ENCODE measurements at regions not wholly inside any gene's neighbourhood (a gene's known extent, or its start where the extent isn't known, plus 50 kb on each side); places are given as distances from the start of the nearest gene placed in this dataset.

DNA sequence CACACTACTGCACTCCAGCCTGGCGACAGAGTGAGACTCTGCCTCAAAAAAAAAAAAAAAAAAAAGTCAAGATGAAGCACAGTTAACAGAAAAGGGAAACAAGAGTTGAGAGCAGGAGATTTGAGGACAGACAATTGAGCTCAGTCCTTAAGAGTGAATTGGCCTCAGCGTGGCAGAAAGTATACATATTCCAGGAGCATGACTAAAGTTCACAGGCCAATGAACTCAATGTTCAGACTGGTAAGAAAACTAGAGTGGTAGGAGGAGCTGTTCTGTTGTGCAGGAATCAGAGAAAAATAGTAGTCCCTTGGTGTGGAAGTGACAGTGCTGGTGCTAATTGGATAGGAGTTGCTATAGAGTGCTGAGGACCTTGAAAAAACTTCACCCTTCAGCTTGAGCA lies 60.0 kb downstream of the NRN1 start:
- H3K4me1 Mint-ChIP-seq, result no peaks in the 10 kb centered on the region
- no peak overlapping the region for H3K4me3 Mint-ChIP-seq
- H3K27me3 Mint-ChIP-seq (ENCODE audit: low read depth), result peaks cover 2% of the 10 kb centered on the region
- TF ChIP-seq, protein P1, sequence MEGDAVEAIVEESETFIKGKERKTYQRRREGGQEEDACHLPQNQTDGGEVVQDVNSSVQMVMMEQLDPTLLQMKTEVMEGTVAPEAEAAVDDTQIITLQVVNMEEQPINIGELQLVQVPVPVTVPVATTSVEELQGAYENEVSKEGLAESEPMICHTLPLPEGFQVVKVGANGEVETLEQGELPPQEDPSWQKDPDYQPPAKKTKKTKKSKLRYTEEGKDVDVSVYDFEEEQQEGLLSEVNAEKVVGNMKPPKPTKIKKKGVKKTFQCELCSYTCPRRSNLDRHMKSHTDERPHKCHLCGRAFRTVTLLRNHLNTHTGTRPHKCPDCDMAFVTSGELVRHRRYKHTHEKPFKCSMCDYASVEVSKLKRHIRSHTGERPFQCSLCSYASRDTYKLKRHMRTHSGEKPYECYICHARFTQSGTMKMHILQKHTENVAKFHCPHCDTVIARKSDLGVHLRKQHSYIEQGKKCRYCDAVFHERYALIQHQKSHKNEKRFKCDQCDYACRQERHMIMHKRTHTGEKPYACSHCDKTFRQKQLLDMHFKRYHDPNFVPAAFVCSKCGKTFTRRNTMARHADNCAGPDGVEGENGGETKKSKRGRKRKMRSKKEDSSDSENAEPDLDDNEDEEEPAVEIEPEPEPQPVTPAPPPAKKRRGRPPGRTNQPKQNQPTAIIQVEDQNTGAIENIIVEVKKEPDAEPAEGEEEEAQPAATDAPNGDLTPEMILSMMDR (conservative IDR thresholded peaks at IDR 0.05), result no peak
- no peak for DNase-seq (ENCODE audit: low read depth, low spot score)
- no peak overlapping the region for H3K27ac Mint-ChIP-seq (ENCODE audit: unreplicated experiment)
- H3K9me3 Mint-ChIP-seq, result peaks cover 14% of the 10 kb centered on the region
- H3K36me3 Mint-ChIP-seq (ENCODE audit: low read depth), result peaks cover 9% of the 10 kb centered on the region

DNA sequence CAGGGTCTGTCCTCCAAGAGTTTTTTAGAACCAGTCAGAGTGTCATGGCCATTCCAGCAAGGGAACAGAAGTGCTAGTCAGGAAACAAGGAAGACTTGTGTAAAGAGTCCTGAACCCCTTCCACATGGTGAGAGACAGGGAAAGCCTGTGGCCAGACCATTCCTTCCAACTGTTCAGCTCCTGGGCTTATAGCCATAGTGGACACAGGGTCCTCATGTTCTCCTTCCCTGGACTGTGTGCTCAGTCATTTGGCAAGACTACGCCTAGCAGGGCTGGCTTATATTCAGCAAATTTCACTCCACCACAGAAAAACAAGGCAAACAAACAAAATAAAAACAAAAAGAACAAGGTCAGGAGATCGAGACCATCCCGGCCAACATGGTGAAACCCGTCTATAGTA lies 60.5 kb downstream of the NRN1 start:
- Mint-ChIP-seq H3K36me3 (ENCODE audit: low read depth) (peaks cover 9% of the 10 kb centered on the region), H3K9me3 (peaks cover 14% of the 10 kb centered on the region), H3K4me1 (no peaks in the 10 kb centered on the region), H3K27ac (ENCODE audit: unreplicated experiment) (no peak overlapping the region), H3K4me3 (no peak overlapping the region), H3K27me3 (ENCODE audit: low read depth) (peaks cover 2% of the 10 kb centered on the region)
- TF ChIP-seq, protein P1 (conservative IDR thresholded peaks at IDR 0.05), result no peak
- DNase-seq (ENCODE audit: low read depth, low spot score), result no peak

DNA sequence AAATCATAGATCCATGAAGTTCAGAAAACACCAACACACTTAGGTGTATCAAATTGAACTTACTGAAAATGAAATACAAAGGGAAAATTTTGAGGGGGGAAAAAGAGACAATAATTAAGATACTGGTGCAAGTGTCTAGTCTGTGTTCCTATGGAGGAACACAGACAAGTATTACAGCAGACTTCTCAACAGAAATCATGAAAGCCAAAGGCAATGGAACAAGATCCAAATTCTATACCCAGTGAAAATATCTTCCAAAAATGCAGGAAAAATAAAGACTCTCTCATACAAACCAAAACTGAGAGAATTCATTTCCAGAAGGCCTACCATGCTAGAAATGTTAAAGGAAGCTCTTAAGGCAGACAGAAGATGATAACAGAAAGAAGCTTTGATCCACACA lies 63.1 kb downstream of the NRN1 start:
- Mint-ChIP-seq H3K9me3 (peaks cover 14% of the 10 kb centered on the region), H3K27me3 (ENCODE audit: low read depth) (peaks cover 2% of the 10 kb centered on the region), H3K27ac (ENCODE audit: unreplicated experiment) (no peak overlapping the region), H3K36me3 (ENCODE audit: low read depth) (peaks cover 9% of the 10 kb centered on the region), H3K4me1 (no peaks in the 10 kb centered on the region), H3K4me3 (no peak overlapping the region)
- DNase-seq (ENCODE audit: low read depth, low spot score), result no peak
- TF ChIP-seq, protein P1 (conservative IDR thresholded peaks at IDR 0.05), result no peak

DNA sequence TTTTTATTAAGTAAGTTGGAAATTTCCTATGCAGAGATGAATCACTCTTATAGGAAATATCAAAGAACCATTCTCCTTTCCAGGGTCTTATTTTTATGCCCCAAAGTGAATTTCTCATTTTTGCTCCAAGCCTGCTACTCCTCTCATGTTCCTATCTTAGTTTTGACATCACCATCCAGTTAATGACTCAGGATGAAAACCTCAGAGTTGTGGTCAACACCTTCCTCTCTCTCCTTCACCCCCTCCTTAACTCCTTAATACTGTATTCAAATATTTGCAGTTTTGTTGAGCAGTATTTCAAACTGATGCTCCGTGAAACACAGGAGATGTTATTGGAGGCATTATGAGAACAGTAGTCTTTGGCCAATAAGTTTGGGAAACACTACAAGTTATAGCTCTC lies 64.1 kb downstream of the NRN1 start:
- DNase-seq (ENCODE audit: low read depth, low spot score), result no peak
- peaks cover 2% of the 10 kb centered on the region for H3K27me3 Mint-ChIP-seq (ENCODE audit: low read depth)
- no peak overlapping the region for H3K27ac Mint-ChIP-seq (ENCODE audit: unreplicated experiment)
- TF ChIP-seq, protein P1 (conservative IDR thresholded peaks at IDR 0.05), result no peak
- peaks cover 11% of the 10 kb centered on the region for H3K36me3 Mint-ChIP-seq (ENCODE audit: low read depth)
- H3K4me3 Mint-ChIP-seq, result no peak overlapping the region
- peaks cover 14% of the 10 kb centered on the region for H3K9me3 Mint-ChIP-seq
- H3K4me1 Mint-ChIP-seq, result peaks cover 3% of the 10 kb centered on the region

DNA sequence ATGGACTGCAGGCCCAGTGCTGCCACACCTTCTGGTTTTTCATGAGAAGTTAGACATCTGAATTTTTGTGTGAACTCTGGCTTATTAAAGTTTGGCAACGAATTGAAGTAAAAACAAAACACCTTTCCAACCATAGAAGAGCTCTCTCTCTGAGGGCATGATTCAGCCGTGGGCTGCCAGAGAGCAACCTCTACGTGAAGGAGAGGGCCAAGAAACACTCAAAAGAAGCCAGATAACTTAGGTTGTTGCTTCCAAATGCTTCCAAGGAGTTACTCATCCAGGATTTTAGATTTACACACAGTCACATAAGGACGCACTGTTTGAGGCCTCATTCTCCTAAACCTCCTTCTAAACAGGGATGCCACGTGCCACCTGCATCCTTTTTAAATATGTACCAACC lies 65.5 kb downstream of the NRN1 start:
- TF ChIP-seq, protein P1 (conservative IDR thresholded peaks at IDR 0.05), result no peak
- Mint-ChIP-seq H3K27ac (ENCODE audit: unreplicated experiment) (no peak overlapping the region), H3K27me3 (ENCODE audit: low read depth) (peaks cover under 1% of the 10 kb centered on the region), H3K4me1 (peaks cover 13% of the 10 kb centered on the region), H3K36me3 (ENCODE audit: low read depth) (peaks cover 14% of the 10 kb centered on the region), H3K4me3 (no peak overlapping the region), H3K9me3 (peaks cover 13% of the 10 kb centered on the region)
- no peak for DNase-seq (ENCODE audit: low read depth, low spot score)

DNA sequence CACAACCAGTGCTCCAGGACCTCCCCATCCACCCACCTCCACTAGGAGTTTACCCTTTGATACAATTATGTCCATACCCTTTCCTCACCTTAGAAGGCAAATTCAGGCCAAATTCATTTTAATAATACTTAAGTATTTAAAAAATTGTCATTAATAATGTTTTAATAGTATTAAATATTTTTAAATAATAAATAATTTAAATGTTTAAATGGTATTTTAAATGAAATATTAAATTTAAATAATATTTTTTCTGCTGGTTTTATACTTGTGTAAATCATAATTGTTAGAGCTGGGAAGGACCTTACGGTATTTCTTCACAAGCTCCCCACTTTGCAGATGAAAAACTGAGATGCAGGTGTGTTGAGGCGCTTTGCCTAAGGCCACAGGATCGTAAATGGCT lies 67.8 kb downstream of the NRN1 start:
- Mint-ChIP-seq H3K4me1 (peaks cover 15% of the 10 kb centered on the region), H3K9me3 (peaks cover 7% of the 10 kb centered on the region), H3K4me3 (no peak overlapping the region), H3K27me3 (ENCODE audit: low read depth) (no peaks in the 10 kb centered on the region), H3K36me3 (ENCODE audit: low read depth) (peaks cover 10% of the 10 kb centered on the region), H3K27ac (ENCODE audit: unreplicated experiment) (no peak overlapping the region)
- TF ChIP-seq, protein P1 (conservative IDR thresholded peaks at IDR 0.05), result no peak
- DNase-seq (ENCODE audit: low read depth, low spot score), result no peak
